Kidney (tissue), 13 donors: ENCODE measurements at regions not wholly inside any gene's neighbourhood (a gene's known extent, or its start where the extent isn't known, plus 50 kb on each side); places are given as distances from the start of the nearest gene placed in this dataset.
A peak's percentile ranks its signal among the peaks of the same experiment; 100 is the strongest.

Experiments used
- DNase-seq, 5 donors: peaks; one replicate each; pipeline ENCODE4 v3.0.0-alpha.2; 2013 to 2020
- FAIRE-seq: peaks from 2 replicates; lab custom pipeline; 2012; peaks lifted over from hg19 to GRCh38; lab: Jason Lieb, UNC
- H3K27ac ChIP-seq, 2 donors: one replicate each; pipeline ENCODE4 v1.7.0; 2013; ENCODE audit warnings: low read depth in 2 of 2, low read length in 2 of 2, inconsistent platforms in 1 of 2
- H3K27me3 ChIP-seq: one replicate; pipeline ENCODE4 v1.7.1; 2013; ENCODE audit warnings: low read length, inconsistent platforms; ENCODE audit not compliant: control insufficient read depth, insufficient read depth
- H3K36me3 ChIP-seq, 3 donors: one replicate each; pipeline versions ENCODE4 v1.7.0 to v1.7.1; 2013; ENCODE audit warnings: low read length in 3 of 3, control low read depth in 1 of 3, inconsistent platforms in 1 of 3; ENCODE audit not compliant: insufficient read depth in 3 of 3, control insufficient read depth in 2 of 3
- H3K4me1 ChIP-seq, 3 donors: one replicate each; pipeline versions ENCODE4 v1.7.0 to v1.7.1; 2013; ENCODE audit warnings: low read length in 3 of 3, inconsistent platforms in 1 of 3, low read depth in 1 of 3; ENCODE audit not compliant: control insufficient read depth in 2 of 3, insufficient read depth in 2 of 3
- H3K4me3 ChIP-seq, 3 donors: one replicate each; pipeline versions ENCODE4 v1.7.0 to v1.8.1; 2013; ENCODE audit warnings: low read length in 3 of 3, control low read depth in 1 of 3, inconsistent platforms in 1 of 3
- H3K9ac ChIP-seq, 3 donors: one replicate each; pipeline versions ENCODE4 v1.7.0 to v1.7.1; 2013; ENCODE audit warnings: low read length in 3 of 3, control low read depth in 1 of 3, inconsistent platforms in 1 of 3
- H3K9me3 ChIP-seq, 3 donors: one replicate each; pipeline versions ENCODE4 v1.7.0 to v1.7.1; 2013; ENCODE audit warnings: low read length in 3 of 3, control low read depth in 1 of 3, inconsistent platforms in 1 of 3; ENCODE audit not compliant: control insufficient read depth in 2 of 3, insufficient read depth in 1 of 3
- intact Hi-C: fragments of 100-400 bp; cut with DNase I; formaldehyde crosslinking; loops from one replicate; pipeline ENCODE4 v1.11.1; 2022
- TF ChIP-seq, protein P1 (sequence below): IDR thresholded peaks from 3 replicates; pipeline ENCODE4 v1.5.1; 2012; ENCODE audit warnings: mild to moderate bottlenecking, moderate library complexity, borderline replicate concordance; ENCODE audit not compliant: insufficient read depth; ENCODE audit errors: extremely low read depth
- donor health status: control.
- donor health status: control.
- donor health status: control.
- donor health status: control.
- donor health status: control.
- donor health status: DM: yes; HTN: yes; CAD: no.
- donor health status: Normal renal cell carcinoma (clear cell type).

GRCh38 chr6:54440549-54440948 is 132.3 kb downstream of the TINAG start:
- Histone ChIP-seq H3K36me3 (no peaks in the 10 kb centered on the region), H3K4me3 (no peak overlapping the region), H3K9me3 (no peaks in the 10 kb centered on the region), H3K27me3 (no peaks in the 10 kb centered on the region), H3K27ac (no peak overlapping the region), H3K4me1 (no peaks in the 10 kb centered on the region), H3K9ac (no peak overlapping the region)
- TF ChIP-seq, protein P1, sequence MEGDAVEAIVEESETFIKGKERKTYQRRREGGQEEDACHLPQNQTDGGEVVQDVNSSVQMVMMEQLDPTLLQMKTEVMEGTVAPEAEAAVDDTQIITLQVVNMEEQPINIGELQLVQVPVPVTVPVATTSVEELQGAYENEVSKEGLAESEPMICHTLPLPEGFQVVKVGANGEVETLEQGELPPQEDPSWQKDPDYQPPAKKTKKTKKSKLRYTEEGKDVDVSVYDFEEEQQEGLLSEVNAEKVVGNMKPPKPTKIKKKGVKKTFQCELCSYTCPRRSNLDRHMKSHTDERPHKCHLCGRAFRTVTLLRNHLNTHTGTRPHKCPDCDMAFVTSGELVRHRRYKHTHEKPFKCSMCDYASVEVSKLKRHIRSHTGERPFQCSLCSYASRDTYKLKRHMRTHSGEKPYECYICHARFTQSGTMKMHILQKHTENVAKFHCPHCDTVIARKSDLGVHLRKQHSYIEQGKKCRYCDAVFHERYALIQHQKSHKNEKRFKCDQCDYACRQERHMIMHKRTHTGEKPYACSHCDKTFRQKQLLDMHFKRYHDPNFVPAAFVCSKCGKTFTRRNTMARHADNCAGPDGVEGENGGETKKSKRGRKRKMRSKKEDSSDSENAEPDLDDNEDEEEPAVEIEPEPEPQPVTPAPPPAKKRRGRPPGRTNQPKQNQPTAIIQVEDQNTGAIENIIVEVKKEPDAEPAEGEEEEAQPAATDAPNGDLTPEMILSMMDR: no peak
- no peak for DNase-seq
- intact Hi-C loops: no loop called here
- FAIRE-seq: no peak

DNA sequence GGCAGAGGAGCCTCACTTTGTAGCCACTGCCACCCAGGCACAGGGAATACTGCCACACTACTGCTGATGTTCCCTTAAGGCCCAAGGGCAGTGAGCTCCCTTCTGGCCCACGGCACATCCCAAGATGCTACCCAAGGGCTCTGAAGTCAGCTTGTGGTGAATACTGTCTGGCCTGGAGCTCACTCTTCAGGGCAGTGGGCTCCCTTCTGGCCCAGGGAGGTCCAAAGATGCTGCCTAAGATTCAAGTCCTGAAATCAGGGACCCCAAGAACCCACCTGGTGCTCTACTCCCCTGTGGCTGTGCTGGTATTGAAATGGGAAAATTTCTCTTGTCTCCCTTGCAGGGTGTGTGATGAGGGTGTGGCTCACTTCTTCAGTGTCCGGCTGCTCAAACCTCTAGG is 132.8 kb downstream of the TINAG start:
- H3K36me3 ChIP-seq: no peaks in the 10 kb centered on the region
- no peaks in the 10 kb centered on the region for H3K27me3 ChIP-seq
- intact Hi-C loops: no loop called here
- no peak overlapping the region for H3K27ac ChIP-seq
- H3K4me1 ChIP-seq: no peaks in the 10 kb centered on the region
- TF ChIP-seq, protein P1: no peak
- no peaks in the 10 kb centered on the region for H3K9me3 ChIP-seq
- FAIRE-seq: no peak
- H3K9ac ChIP-seq: no peak overlapping the region
- peak in 1 of 5 donors; percentile 21 for DNase-seq
- H3K4me3 ChIP-seq: no peak overlapping the region

DNA sequence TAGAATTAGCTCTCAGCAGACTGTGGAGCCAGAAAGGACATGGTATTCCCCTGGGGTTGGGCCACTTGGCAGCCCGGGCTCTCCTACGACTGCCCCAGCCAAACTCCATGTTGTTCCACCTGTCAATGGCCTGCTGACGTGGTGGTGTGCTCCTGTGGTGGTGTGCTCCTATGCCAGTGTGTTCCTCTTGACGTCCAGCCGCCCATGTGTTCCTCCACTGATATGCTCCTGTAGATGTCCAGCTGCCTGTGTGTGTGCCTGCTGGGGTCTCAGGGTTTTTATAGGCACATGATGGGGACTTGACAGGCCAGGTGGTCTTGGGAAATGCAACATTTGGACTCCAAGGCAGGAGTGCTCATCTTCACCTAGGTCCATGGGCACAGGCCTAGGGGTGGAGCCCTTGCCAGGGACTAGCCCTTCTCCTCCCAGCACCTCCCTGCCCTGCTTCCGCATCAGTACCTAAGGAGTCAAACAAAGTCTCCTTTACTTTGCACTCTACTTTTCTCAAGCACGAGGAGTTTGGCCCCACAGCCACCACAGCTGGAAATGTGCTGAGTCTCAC is 133.5 kb downstream of the TINAG start:
- H3K27me3 ChIP-seq: no peaks in the 10 kb centered on the region
- H3K36me3 ChIP-seq: no peaks in the 10 kb centered on the region
- FAIRE-seq (no peak), DNase-seq (peak in 1 of 5 donors; percentile 45)
- intact Hi-C loops: no loop called here
- H3K9me3 ChIP-seq: no peaks in the 10 kb centered on the region
- H3K4me1 ChIP-seq: no peaks in the 10 kb centered on the region
- TF ChIP-seq, protein P1: no peak
- no peak overlapping the region for H3K27ac ChIP-seq
- H3K9ac ChIP-seq: no peak overlapping the region
- no peak overlapping the region for H3K4me3 ChIP-seq

DNA sequence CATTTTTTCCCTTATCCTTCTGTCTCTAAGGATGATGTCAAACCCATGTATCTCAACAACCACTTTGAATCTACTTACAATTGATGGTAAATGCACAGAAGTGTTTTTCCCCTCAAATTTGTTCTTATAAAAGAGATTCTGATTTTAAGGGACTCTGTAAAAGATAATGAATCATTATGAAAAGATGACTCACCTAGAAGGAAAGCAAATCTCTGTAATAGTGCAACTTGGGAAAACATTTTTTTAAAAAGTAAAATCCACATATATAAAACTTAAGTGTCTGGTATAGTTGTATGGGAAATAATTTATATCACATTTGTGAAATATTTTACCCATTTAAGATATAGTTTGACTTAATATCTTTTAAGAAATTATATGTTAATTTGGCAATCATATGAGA is 137.0 kb downstream of the TINAG start:
- FAIRE-seq (no peak), DNase-seq (no peak)
- intact Hi-C loops: no loop called here
- TF ChIP-seq, protein P1: no peak
- Histone ChIP-seq H3K9me3 (no peaks in the 10 kb centered on the region), H3K27ac (no peak overlapping the region), H3K4me3 (no peak overlapping the region), H3K36me3 (no peaks in the 10 kb centered on the region), H3K9ac (no peak overlapping the region), H3K27me3 (no peaks in the 10 kb centered on the region), H3K4me1 (no peaks in the 10 kb centered on the region)
